ENCODE measurements at regions not wholly inside any gene's neighbourhood (a gene's known extent, or its start where the extent isn't known, plus 50 kb on each side); places are given as distances from the start of the nearest gene placed in this dataset.

DNA sequence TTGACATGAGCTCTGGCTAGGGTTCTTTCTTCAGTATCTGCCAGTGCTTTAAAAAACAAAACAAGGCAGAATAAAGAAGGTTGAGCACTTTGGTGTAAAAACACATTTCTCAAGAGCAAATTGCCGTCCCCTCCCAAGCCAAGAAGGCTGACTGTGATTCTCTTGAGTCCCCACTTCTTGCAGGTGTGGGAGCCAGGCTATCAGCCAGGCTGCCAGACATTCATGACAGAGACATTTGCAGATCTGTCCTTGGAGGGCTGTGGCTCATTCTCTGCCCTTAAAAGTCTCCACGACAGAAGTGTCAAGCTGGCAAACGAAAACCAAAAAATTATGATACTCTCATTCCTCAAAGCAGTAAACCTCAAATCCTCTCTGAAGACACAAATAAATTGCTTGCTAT is 749.3 kb upstream of the HS6ST1 start:
- DNase-seq, result no peak

DNA sequence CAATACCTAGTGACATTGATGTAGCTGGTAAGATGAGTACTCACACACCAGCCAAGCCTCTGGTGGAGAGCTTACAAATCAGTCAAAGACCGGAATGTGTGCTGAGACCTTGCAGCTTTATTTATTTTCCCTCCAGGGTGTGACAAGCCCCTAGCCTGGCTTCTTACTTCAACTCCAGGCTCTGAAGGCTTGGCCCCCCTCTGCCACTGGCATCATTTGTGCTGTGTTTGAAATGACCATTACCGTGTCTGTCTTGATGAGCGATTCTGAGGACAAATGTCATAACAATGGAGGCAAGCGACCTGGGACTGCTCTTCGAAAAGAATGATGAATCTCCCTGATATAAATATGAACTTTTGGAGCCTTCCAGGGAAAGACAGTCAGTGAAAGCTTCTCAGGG is 749.9 kb upstream of the HS6ST1 start:
- DNase-seq, result no peak

DNA sequence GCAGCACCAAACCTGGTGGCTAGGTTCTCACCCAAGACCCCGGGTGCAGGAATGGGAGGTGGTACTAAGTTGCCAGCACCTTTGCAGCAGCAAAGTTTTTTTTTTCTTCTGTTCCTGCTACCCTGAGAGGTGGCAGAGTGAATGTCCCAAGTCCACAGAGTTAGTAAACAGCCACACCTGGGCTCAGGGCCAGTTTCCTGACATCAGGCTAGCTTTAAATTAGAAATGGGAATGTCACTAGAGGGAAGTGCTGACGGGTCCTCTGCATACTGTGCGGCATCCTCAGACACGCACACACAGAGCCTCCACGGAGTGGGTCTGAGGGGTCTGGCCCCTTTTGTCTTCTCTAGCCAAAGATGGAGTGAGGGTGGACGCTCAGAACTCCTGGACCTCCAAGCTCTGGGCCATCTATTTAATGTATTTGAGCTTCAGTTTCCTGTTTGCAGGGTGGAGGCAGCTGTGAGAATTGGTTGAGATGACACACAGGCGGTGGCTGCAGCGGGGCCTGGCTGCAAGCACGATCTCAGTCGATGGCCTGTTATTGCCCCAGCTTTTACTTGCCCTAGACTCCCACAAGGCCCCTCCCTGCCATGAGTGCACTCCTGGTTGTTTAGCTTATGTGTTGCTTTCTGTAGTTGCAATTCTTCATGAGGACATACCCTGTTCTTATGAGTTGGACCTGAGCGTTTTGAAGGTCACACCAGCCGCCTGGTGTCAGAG is 751.4 kb upstream of the HS6ST1 start:
- DNase-seq, result no peak

- peak; percentile 2 for DNase-seq
Observed at GRCh38 chr2:129070663-129071062, 752.0 kb upstream of the HS6ST1 start.

DNA sequence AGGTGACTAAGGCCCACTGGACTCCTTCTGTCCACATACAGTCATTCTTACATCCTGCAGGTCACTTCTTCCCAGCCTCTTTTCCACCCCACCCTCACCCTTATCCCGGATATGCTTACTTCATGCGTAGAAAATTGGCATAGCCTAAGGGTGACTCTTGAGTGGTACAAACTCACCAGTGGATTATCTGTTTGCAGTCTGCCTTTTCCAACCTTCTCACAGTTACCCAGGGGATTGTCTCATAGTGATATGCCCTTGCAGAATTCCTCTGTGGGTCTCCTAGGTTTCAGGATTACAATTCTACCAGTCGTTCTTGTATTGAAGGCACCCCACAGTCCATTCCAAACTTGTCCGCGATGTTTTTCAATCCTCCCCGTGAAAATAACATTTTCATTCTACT is 752.9 kb upstream of the HS6ST1 start:
- no peak for DNase-seq

DNA sequence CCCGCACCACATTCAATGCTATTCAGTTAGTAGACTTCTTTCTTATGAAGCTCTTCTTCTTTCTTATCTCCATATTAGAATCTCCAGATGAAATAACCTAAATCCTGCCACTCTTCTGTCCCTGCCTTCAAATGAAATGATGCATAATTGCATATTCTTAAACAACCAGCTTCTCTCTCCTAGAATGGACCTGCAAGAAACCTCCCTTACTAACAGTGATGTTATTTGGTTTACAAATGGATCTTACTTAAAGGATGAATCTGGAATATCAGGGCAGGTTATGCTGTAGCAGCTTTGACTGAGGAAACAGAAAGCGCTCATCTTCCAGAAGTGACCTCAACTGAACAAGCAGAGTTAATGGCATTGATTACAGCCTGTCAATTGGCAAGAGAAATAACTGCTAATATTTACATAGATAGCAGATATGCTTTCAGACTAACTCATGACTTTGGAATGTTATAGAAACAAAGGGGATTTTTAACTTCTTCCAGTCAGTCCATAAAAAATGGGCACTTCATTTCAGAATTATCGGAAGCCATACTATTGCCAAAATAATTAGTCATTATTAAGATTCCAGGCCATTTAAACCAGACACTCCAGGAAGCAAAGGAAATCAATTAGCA is 755.7 kb upstream of the HS6ST1 start:
- no peak for DNase-seq

DNA sequence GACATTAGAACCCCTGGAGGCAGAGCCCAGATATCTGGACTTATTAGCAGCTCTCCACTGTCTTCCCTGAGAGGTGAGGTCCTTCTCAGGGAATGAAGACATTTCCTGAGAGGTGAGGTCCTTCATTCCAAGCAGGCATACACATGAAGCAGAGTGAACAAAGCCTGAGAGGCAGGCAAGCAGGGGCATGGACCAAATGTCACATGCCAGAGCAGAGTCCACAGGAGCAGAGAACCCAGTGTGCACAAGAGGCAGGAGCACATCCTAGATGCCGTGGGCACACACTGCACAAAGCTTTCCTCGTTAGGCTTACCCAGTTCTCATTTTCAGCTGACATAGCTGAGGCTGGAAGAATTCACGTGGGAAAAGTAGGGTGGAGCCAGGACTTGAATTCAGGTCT is 759.9 kb upstream of the HS6ST1 start:
- DNase-seq, result no peak

GRCh38 chr2:129080715-129081476 is 762.2 kb upstream of the HS6ST1 start:
- no peak for DNase-seq

- DNase-seq, result no peak
Observed at GRCh38 chr2:129085386-129085785, 766.7 kb upstream of the HS6ST1 start.

DNA sequence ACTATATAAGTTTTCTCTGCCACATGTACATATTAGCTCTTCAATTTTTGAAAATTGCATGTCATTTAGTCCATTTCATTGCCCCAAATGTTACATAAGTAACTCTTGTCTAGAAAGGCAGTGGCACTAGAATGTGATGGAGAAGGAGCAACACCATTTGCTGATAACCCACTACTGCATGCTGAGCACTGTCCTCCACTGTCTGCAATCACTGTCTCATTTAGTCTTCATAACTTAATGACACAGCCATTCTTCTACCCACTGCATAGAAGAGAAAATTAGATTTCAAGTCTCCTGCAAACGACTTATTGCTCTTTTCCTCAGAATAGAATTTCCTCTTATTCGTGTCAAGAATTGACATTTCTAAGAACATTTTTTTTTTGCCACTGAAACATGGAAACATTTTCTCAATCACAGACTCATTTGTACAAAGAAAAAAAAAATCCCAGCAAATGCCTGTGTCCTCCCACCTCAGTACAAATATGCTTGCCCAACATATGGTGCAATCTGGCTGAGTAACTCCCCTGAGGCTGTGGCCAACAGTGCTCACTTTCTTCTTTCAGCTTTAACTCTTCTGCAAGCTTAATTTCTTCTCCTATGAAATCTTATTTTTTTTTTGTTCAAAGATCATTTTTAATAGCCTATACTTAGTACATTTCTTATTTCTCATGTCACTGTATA is 768.6 kb upstream of the HS6ST1 start:
- DNase-seq, result no peak

DNA sequence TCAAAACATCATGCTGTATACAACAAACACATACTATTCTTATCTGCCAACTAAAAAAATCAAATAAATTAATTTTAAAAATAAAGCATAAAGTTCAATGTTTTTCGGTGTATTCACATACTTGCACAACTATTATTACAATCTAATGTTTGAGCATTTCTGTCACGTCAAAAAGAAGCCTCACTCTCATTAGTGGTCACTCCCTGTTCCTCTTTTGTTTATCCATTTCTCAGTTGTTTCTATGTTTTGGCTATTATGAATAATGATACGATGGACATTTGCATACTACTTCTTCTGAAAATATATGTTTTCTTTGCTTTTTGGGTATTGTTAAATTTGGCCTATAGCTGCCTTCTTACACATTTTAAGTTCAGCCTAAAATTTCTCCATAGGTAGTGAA is 773.0 kb upstream of the HS6ST1 start:
- no peak for DNase-seq

GRCh38 chr2:129092956-129093355 is 774.3 kb upstream of the HS6ST1 start:
- peak; percentile 28 for DNase-seq

GRCh38 chr2:129101186-129101585 is 782.5 kb upstream of the HS6ST1 start:
- no peak for DNase-seq

GRCh38 chr2:129103936-129104878 is 785.5 kb upstream of the HS6ST1 start:
- DNase-seq, result no peak

- DNase-seq, result no peak
Observed at GRCh38 chr2:129112181-129112580, 793.5 kb upstream of the HS6ST1 start.

DNA sequence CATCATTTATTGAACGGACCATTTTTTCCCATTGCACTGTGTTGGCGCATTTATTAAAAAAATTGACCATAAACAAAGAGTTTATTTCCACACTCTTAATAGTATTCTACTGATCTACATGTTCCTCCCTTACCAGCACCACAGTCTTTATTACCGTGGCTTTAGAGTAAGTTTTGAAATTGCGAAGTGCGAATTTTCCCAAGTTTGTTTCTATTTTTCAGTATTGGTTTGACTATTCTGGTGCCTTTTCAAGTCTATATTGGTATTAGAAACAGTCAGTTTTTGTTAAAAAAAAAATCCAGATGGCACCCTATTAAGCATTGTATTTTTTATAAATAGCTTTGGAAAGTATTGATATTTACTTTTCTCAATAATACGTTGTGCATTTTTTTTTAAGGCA is 795.1 kb upstream of the HS6ST1 start:
- DNase-seq, result no peak

- DNase-seq, result no peak
Observed at GRCh38 chr2:129117434-129117833, 798.8 kb upstream of the HS6ST1 start.

DNA sequence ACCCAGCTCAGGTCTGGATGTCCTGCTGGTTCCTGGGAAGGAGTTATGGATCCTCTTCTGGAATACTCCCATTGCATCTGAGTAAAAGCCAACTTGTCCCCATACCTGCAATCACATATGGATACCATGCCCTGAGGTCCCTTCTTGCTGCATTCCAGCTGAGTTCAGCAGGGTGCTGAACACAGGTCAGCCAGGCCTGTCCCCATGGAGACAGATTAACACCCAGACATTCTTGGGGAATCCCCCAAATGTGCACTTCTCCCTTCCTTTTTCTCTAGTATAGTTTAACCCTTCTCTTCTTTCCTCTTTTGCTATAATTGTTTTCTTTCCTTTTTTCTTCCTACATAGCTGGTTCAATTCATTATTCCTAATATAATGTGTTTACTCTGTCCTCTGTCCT is 799.6 kb upstream of the HS6ST1 start:
- no peak for DNase-seq

DNA sequence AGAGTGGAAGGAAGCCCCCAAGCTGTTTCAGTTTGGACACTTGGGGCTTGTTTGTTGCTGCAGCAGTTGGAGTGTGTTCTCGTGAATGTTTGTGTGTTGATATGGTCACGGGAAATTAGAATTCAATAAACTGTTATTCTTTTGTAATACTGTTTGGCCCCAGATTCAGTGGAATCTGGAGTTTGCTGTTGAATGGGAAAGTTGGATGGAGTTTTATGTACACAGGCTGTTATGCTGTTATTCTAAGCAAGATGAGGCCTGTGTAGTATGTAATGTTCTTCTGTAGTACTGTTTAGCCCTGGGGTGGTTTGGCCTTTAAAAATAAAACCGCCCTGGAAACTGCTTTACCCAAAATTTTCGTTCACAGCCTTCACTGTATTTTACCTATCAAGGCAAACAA is 810.4 kb upstream of the HS6ST1 start:
- no peak for DNase-seq

GRCh38 chr2:129133692-129134641 is 815.3 kb upstream of the HS6ST1 start:
- no peak for DNase-seq

DNA sequence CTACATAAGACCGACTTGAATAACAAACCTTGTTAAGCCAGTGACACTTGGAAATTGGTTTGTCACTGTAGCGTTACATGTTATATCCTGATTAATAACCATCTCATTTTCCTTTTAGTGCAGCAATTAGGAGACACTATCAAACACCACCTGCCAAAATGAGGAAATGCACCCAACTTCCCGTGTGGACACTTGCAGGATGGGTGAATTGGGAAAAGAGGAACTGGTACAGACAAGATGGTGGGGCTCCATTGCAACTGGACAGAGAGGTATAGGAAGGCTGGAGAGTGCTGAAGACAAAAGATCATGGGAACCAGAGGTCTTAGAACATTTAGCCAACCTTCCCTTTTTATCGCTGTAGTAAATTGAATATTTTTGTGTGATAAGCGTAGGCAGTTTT is 816.3 kb upstream of the HS6ST1 start:
- DNase-seq, result no peak
